Prostate gland (tissue), 2 donors: ENCODE measurements at regions not wholly inside any gene's neighbourhood (a gene's known extent, or its start where the extent isn't known, plus 50 kb on each side); places are given as distances from the start of the nearest gene placed in this dataset.

Experiments
- POLR2A ChIP-seq: fragments of 450-650 bp; IDR thresholded peaks from one replicate; pipeline ENCODE4 v1.6.1; 2016; ENCODE audit warnings: antibody characterized with exemption, mild to moderate bottlenecking
- POLR2AphosphoS5 ChIP-seq: sonication (generic); formaldehyde crosslinking; IDR thresholded peaks from one replicate; pipeline ENCODE4 v1.6.1; 2017; ENCODE audit warnings: antibody characterized with exemption
- TF ChIP-seq, protein P1 (sequence below), 4 experiments: fragments of 200-600 bp in 2 of 4; fragments of 450-650 bp in 2 of 4; sonication (generic) in 2 of 4; IDR thresholded peaks; 1 replicate in 3 of 4; 2 replicates in 1 of 4; pipeline ENCODE4 v1.5.1; 2016 to 2019; ENCODE audit warnings: antibody characterized with exemption in 4 of 4, mild to moderate bottlenecking in 2 of 4, moderate library complexity in 2 of 4

DNA sequence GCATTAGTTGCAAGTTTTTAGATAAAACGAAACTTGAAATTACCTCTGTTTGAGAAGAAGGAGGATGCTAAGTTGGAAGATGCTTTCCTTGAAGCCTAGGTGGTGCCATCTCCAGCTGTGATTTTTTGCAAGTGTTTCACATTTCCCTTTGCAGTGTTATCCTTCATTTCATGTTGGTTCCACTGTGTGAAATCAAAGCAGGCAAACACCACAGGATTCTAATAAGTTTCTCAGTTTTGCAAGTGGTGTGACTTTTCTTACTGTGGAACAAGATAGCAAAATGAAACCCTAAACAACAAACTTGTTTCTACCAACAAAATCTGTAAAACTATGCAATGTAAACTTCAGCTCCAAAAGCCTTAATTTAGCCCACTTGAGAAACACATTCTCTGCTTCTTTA is 260.9 kb downstream of the OXSM start:
- TF ChIP-seq POLR2A = no peak
- TF ChIP-seq, protein P1, sequence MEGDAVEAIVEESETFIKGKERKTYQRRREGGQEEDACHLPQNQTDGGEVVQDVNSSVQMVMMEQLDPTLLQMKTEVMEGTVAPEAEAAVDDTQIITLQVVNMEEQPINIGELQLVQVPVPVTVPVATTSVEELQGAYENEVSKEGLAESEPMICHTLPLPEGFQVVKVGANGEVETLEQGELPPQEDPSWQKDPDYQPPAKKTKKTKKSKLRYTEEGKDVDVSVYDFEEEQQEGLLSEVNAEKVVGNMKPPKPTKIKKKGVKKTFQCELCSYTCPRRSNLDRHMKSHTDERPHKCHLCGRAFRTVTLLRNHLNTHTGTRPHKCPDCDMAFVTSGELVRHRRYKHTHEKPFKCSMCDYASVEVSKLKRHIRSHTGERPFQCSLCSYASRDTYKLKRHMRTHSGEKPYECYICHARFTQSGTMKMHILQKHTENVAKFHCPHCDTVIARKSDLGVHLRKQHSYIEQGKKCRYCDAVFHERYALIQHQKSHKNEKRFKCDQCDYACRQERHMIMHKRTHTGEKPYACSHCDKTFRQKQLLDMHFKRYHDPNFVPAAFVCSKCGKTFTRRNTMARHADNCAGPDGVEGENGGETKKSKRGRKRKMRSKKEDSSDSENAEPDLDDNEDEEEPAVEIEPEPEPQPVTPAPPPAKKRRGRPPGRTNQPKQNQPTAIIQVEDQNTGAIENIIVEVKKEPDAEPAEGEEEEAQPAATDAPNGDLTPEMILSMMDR (IDR thresholded peaks at IDR 0.05) = no peak
- no peak for TF ChIP-seq POLR2AphosphoS5
